RPMI7951 (cell line): ENCODE measurements at regions not wholly inside any gene's neighbourhood (a gene's known extent, or its start where the extent isn't known, plus 50 kb on each side); places are given as distances from the start of the nearest gene placed in this dataset.
"Not testable (repeated sequence)": the region's sequence is repeated elsewhere in the genome, so short reads cannot be mapped to it uniquely, and the experiment has no call there.

Experiments used
- DNase-seq: peaks from one replicate; pipeline ENCODE4 v3.0.0-alpha.2; 2012; ENCODE audit warnings: low read depth

- peak; percentile 67 for DNase-seq
Measured at GRCh38 chr6:27806981-27807440, 105.2 kb downstream of the OR2B2 start.

- no peak for DNase-seq
Measured at GRCh38 chr6:27805347-27805746, 106.8 kb downstream of the OR2B2 start.

- no peak for DNase-seq
Measured at GRCh38 chr6:27804851-27805250, 107.3 kb downstream of the OR2B2 start.

- DNase-seq, result no peak
Measured at GRCh38 chr6:27800731-27801373, 111.3 kb downstream of the OR2B2 start.

DNA sequence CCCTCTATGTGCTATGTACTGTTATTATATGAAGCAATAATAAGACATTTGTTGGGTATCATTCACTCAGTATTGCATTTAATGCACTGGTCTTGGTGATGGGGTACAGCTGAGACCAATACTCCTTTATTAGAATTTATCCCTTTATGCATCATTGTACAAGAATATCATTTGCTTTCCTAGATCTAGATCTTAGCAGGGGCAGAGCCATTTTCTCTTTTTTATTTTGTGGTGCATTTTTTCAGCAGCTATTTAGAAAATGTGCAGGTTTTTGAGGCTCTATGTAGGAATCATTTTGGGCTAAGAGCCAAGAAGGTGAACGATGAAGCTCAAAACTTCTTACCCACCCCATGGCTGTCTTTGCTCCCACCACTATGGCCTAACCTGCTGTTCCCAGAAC, 114.2 kb downstream of the OR2B2 start:
- no peak for DNase-seq

- DNase-seq, result not testable (repeated sequence)
Measured at GRCh38 chr6:27796736-27797481, 115.3 kb downstream of the OR2B2 start.

DNA sequence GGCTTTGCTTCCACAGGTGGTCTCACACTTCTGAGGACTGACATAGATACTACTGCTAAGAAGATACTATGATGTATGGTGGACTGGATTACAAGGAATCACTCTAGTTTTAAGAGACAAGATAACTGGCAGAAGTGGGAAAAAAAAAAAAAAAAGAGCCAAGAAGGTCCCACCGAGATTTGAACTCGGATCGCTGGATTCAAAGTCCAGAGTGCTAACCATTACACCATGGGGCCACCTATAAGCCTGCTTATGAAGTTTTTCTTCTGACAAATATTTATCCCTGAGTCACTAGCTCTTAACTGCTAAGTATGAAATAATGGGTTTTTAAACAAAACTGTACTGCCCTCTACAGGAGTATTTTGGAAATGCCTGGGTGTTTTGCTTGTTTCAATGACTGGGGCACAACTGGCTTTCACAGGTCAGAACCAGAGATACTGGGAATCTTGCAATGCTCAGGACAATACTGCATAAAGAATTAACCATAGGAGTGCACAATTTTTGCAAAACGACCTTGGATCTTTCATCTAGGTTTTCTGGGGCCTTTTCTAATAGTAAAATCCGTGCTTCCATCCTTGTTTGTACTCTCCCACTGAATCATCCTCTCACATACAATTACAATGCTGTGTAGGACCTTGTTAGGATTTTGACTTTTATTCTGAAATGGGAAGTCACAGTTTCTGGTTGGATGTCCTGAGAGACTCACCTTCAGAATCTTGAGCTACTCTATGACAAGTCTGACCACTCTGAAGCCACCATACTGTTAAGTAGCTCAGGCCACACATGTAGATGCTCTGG, 116.3 kb downstream of the OR2B2 start:
- DNase-seq, result peak; percentile 86

GRCh38 chr6:27791182-27791943, 120.8 kb downstream of the OR2B2 start:
- DNase-seq, result peak; percentile 76

DNA sequence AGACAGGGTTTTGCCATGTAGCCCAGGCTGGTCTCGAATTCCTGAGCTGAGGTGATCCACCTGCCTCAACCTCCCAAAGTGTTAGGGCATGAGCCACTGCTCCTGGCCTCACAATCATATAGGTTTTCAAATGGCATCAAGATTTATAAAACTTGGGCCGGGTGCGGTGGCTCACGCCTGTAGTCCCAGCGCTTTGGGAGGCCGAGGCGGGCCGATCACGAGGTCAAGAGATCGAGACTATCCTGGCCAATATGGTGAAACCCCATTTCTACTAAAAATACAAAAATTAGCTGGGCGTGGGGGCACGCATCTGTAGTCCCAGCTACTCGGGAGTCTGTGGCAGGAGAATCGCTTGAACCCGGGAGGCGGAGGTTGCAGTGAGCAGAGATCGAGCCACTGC, 123.8 kb downstream of the OR2B2 start:
- not testable (repeated sequence) for DNase-seq

GRCh38 chr6:27786048-27786447, 126.1 kb downstream of the OR2B2 start:
- DNase-seq, result no peak

GRCh38 chr6:27785294-27785693, 126.9 kb downstream of the OR2B2 start:
- DNase-seq, result no peak

- no peak for DNase-seq
Measured at GRCh38 chr6:27782748-27783147, 129.4 kb downstream of the OR2B2 start.

GRCh38 chr6:27778625-27779417, 133.4 kb downstream of the OR2B2 start:
- no peak for DNase-seq

DNA sequence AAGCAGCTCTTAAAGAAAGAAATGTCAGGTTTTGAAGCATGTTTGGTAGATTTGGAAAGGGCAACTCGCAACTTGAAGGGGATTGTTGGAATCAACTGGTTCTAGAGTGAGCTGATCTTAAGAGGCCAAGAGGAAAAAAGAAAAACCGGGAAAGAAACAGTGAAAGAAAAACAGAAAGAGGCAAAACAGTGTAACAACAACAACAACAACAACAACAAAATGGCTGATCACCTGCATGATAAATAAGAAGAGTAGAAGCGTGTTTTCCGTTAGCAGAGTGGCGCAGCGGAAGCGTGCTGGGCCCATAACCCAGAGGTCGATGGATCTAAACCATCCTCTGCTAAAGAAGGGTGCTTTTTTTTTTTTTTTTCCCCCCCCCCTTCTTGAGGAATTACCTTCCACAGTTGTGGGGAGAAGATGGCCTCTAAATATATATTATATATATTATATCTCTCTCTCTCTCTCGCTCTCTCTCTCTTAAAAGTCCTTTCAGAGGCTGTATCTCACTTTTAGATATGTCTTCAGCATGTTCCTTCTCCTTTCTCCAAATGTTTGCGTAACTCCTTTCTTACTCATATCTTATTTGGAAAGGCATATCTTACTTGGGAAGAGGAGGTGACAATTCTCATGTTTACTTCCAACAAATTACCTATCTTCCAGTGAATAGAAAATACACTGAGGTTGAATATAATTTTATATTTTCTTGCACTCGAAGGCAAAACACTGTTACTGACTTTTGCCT, 134.4 kb downstream of the OR2B2 start:
- no peak for DNase-seq

DNA sequence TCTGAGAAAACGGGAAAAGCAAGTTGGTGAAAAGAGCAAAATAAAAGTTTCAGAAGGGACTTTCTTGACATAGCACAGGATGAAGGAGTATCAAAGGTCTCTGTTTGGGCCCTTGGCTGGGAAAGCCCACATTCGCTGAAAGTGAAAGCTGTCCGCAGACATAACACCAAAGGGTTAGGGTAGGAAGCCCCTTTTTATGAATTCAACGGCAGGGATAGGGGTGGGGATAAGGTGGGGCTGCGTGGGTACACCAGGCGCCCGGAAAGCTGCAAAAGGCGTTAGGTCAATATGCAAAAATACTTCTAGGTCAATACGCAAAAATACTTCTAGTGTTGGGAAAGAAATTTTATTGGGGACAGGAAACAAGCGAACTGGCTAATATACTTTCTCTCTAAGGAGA, 135.1 kb downstream of the OR2B2 start:
- no peak for DNase-seq

- DNase-seq, result no peak
Measured at GRCh38 chr6:27776504-27776903, 135.7 kb downstream of the OR2B2 start.

GRCh38 chr6:27775796-27776184, 136.4 kb downstream of the OR2B2 start:
- no peak for DNase-seq

GRCh38 chr6:27775138-27775795, 136.9 kb downstream of the OR2B2 start:
- DNase-seq, result not testable (repeated sequence)

- DNase-seq, result not testable (repeated sequence)
Measured at GRCh38 chr6:27774264-27774600, 138.0 kb downstream of the OR2B2 start.
